Fibroblast of skin of scalp (primary cell): ENCODE measurements at regions not wholly inside any gene's neighbourhood (a gene's known extent, or its start where the extent isn't known, plus 50 kb on each side); places are given as distances from the start of the nearest gene placed in this dataset.
"Not testable (repeated sequence)": the region's sequence is repeated elsewhere in the genome, so short reads cannot be mapped to it uniquely, and the experiment has no call there.

Source experiments
- DNase-seq: peaks from one replicate; pipeline ENCODE4 v3.0.0-alpha.2; 2013

- no peak for DNase-seq
Observed at GRCh38 chr13:78540058-78540457, 63.3 kb downstream of the POU4F1 start.

- DNase-seq = not testable (repeated sequence)
Observed at GRCh38 chr13:78526044-78526443, 77.3 kb downstream of the POU4F1 start.

- no peak for DNase-seq
Observed at GRCh38 chr13:78524936-78525335, 78.4 kb downstream of the POU4F1 start.

- no peak for DNase-seq
Observed at GRCh38 chr13:78521091-78521490, 82.3 kb downstream of the POU4F1 start.

- no peak for DNase-seq
Observed at GRCh38 chr13:78520425-78520824, 82.9 kb downstream of the POU4F1 start.

GRCh38 chr13:78518482-78518881 is 84.9 kb downstream of the POU4F1 start:
- not testable (repeated sequence) for DNase-seq

GRCh38 chr13:78499802-78500201 is 103.5 kb downstream of the POU4F1 start:
- DNase-seq = no peak

GRCh38 chr13:78497702-78498355 is 105.5 kb downstream of the POU4F1 start:
- DNase-seq = no peak

GRCh38 chr13:78491978-78492377 is 111.4 kb downstream of the POU4F1 start:
- DNase-seq = no peak

- DNase-seq = not testable (repeated sequence)
Observed at GRCh38 chr13:78490225-78490624, 113.1 kb downstream of the POU4F1 start.

GRCh38 chr13:78487707-78488106 is 115.6 kb downstream of the POU4F1 start:
- DNase-seq = no peak

- DNase-seq = no peak
Observed at GRCh38 chr13:78485803-78486202, 117.5 kb downstream of the POU4F1 start.

GRCh38 chr13:78478183-78478582 is 125.2 kb downstream of the POU4F1 start:
- no peak for DNase-seq

- DNase-seq = no peak
Observed at GRCh38 chr13:78476910-78477309, 126.4 kb downstream of the POU4F1 start.

- no peak for DNase-seq
Observed at GRCh38 chr13:78468621-78469020, 134.7 kb downstream of the POU4F1 start.

GRCh38 chr13:78465250-78465649 is 138.1 kb downstream of the POU4F1 start:
- DNase-seq = no peak

- DNase-seq = no peak
Observed at GRCh38 chr13:78460176-78460575, 143.2 kb downstream of the POU4F1 start.

GRCh38 chr13:78443839-78444238 is 159.5 kb downstream of the POU4F1 start:
- no peak for DNase-seq

- DNase-seq = no peak
Observed at GRCh38 chr13:78437781-78438180, 165.6 kb downstream of the POU4F1 start.

GRCh38 chr13:78436311-78436710 is 167.0 kb downstream of the POU4F1 start:
- no peak for DNase-seq

- DNase-seq = no peak
Observed at GRCh38 chr13:78431328-78431727, 172.0 kb downstream of the POU4F1 start.

GRCh38 chr13:78430811-78431210 is 172.5 kb downstream of the POU4F1 start:
- no peak for DNase-seq

GRCh38 chr13:78430166-78430791 is 173.1 kb downstream of the POU4F1 start:
- DNase-seq = no peak

- no peak for DNase-seq
Observed at GRCh38 chr13:78428646-78429045, 174.7 kb downstream of the POU4F1 start.

GRCh38 chr13:78426183-78426582 is 177.2 kb downstream of the POU4F1 start:
- no peak for DNase-seq
